COR-L47 (cell line): ENCODE measurements at regions not wholly inside any gene's neighbourhood (a gene's known extent, or its start where the extent isn't known, plus 50 kb on each side); places are given as distances from the start of the nearest gene placed in this dataset.
"Not testable (repeated sequence)": the region's sequence is repeated elsewhere in the genome, so short reads cannot be mapped to it uniquely, and the experiment has no call there.

Experiments
- DNase-seq: peaks from one replicate; lab custom pipeline; 2025; lab: John Stamatoyannopoulos, UW

GRCh38 chr2:193475038-193475437, 1280.3 kb upstream of the TMEFF2 start:
- no peak for DNase-seq

GRCh38 chr2:193469251-193469650, 1274.5 kb upstream of the TMEFF2 start:
- no peak for DNase-seq

- DNase-seq: no peak
Observed at GRCh38 chr2:193467276-193467987, 1272.7 kb upstream of the TMEFF2 start.

GRCh38 chr2:193463011-193463410, 1268.3 kb upstream of the TMEFF2 start:
- DNase-seq: no peak

GRCh38 chr2:193462411-193462810, 1267.7 kb upstream of the TMEFF2 start:
- no peak for DNase-seq

GRCh38 chr2:193461431-193461934, 1266.8 kb upstream of the TMEFF2 start:
- DNase-seq: no peak

GRCh38 chr2:193446967-193447366, 1252.2 kb upstream of the TMEFF2 start:
- no peak for DNase-seq

GRCh38 chr2:193442293-193442692, 1247.6 kb upstream of the TMEFF2 start:
- DNase-seq: no peak

GRCh38 chr2:193428336-193428818, 1233.6 kb upstream of the TMEFF2 start:
- no peak for DNase-seq

GRCh38 chr2:193412368-193412767, 1217.6 kb upstream of the TMEFF2 start:
- not testable (repeated sequence) for DNase-seq

GRCh38 chr2:193409951-193410350, 1215.2 kb upstream of the TMEFF2 start:
- DNase-seq: no peak

- DNase-seq: no peak
Observed at GRCh38 chr2:193382583-193382982, 1187.8 kb upstream of the TMEFF2 start.

GRCh38 chr2:193377789-193378188, 1183.1 kb upstream of the TMEFF2 start:
- no peak for DNase-seq

- DNase-seq: no peak
Observed at GRCh38 chr2:193373120-193373519, 1178.4 kb upstream of the TMEFF2 start.

- no peak for DNase-seq
Observed at GRCh38 chr2:193371200-193371599, 1176.5 kb upstream of the TMEFF2 start.

- no peak for DNase-seq
Observed at GRCh38 chr2:193368615-193369014, 1173.9 kb upstream of the TMEFF2 start.

- no peak for DNase-seq
Observed at GRCh38 chr2:193357508-193357907, 1162.8 kb upstream of the TMEFF2 start.

- not testable (repeated sequence) for DNase-seq
Observed at GRCh38 chr2:193352665-193353242, 1158.0 kb upstream of the TMEFF2 start.

GRCh38 chr2:193350509-193350908, 1155.8 kb upstream of the TMEFF2 start:
- no peak for DNase-seq

GRCh38 chr2:193349642-193350041, 1154.9 kb upstream of the TMEFF2 start:
- no peak for DNase-seq

GRCh38 chr2:193348055-193348454, 1153.3 kb upstream of the TMEFF2 start:
- DNase-seq: no peak

GRCh38 chr2:193336781-193337180, 1142.0 kb upstream of the TMEFF2 start:
- DNase-seq: no peak

GRCh38 chr2:193334401-193334800, 1139.7 kb upstream of the TMEFF2 start:
- DNase-seq: no peak

- no peak for DNase-seq
Observed at GRCh38 chr2:193333539-193333938, 1138.8 kb upstream of the TMEFF2 start.
